ENCODE measurements at regions not wholly inside any gene's neighbourhood (a gene's known extent, or its start where the extent isn't known, plus 50 kb on each side); places are given as distances from the start of the nearest gene placed in this dataset.

GRCh38 chr14:104240434-104241157 lies 102.2 kb downstream of the KIF26A start:
- TF ChIP-seq POLR2A (IDR thresholded peaks at IDR 0.05) (no peak), CTCF (IDR thresholded peaks at IDR 0.05) (no peak)
- H3K27ac ChIP-seq, result no peak overlapping the region
- H3K4me3 ChIP-seq, result no peak overlapping the region
- intact Hi-C loops (cut with DNase I), result no loop called here
- WGBS, 4 donors, result 74 to 91% (median 82%) methylated on average over 12 of the region's 12 CpGs
- no peaks in the 10 kb centered on the region for H3K36me3 ChIP-seq (replicated peaks in 1 of 2)
- peak in 4 of 7 donors; percentile 2 to 41 (median 11) for DNase-seq
- H3K9me3 ChIP-seq (replicated peaks in 1 of 3), result peaks cover 0 to 6% (median 0%) of the 10 kb centered on the region in 3 donors
- no peaks in the 10 kb centered on the region for H3K4me1 ChIP-seq (replicated peaks in 1 of 2)
- no peaks in the 10 kb centered on the region for H3K27me3 ChIP-seq

- TF ChIP-seq POLR2A (IDR thresholded peaks at IDR 0.05) (no peak), CTCF (IDR thresholded peaks at IDR 0.05) (no peak)
- no peaks in the 10 kb centered on the region for H3K27me3 ChIP-seq
- peak overlapping the region in 1 of 5 donors; percentile 39 for H3K27ac ChIP-seq
- no peaks in the 10 kb centered on the region for H3K9me3 ChIP-seq (replicated peaks in 1 of 3)
- intact Hi-C loops (cut with DNase I), result no loop called here
- no peaks in the 10 kb centered on the region for H3K36me3 ChIP-seq (replicated peaks in 1 of 2)
- no peak overlapping the region for H3K4me3 ChIP-seq
- no peaks in the 10 kb centered on the region for H3K4me1 ChIP-seq (replicated peaks in 1 of 2)
- peak in 6 of 7 donors; percentile 10 to 36 (median 19) for DNase-seq
- 49 to 67% (median 57%) methylated on average over 1 of the region's 1 CpG for WGBS, 4 donors
These were observed 104.8 kb downstream of the KIF26A start for GRCh38 chr14:104243200-104243599.

- Histone ChIP-seq H3K27ac (no peak overlapping the region), H3K4me1 (replicated peaks in 1 of 2) (no peaks in the 10 kb centered on the region), H3K4me3 (no peak overlapping the region), H3K9me3 (replicated peaks in 1 of 3) (no peaks in the 10 kb centered on the region), H3K27me3 (no peaks in the 10 kb centered on the region), H3K36me3 (replicated peaks in 1 of 2) (no peaks in the 10 kb centered on the region)
- TF ChIP-seq POLR2A (IDR thresholded peaks at IDR 0.05) (no peak), CTCF (IDR thresholded peaks at IDR 0.05) (no peak)
- intact Hi-C loops (cut with DNase I), result no loop called here
- peak in 5 of 7 donors; percentile 6 to 31 (median 12) for DNase-seq
- 64 to 76% (median 69%) methylated on average over 14 to 23 of the region's 23 CpGs for WGBS, 4 donors
These were observed 106.0 kb downstream of the KIF26A start for GRCh38 chr14:104244221-104245011.

GRCh38 chr14:104245075-104245474 lies 106.7 kb downstream of the KIF26A start:
- Histone ChIP-seq H3K4me1 (replicated peaks in 1 of 2) (no peaks in the 10 kb centered on the region), H3K27me3 (no peaks in the 10 kb centered on the region), H3K9me3 (replicated peaks in 1 of 3) (no peaks in the 10 kb centered on the region), H3K27ac (no peak overlapping the region), H3K36me3 (replicated peaks in 1 of 2) (no peaks in the 10 kb centered on the region), H3K4me3 (no peak overlapping the region)
- intact Hi-C loops (cut with DNase I), result no loop called here
- 83 to 93% (median 91%) methylated on average over 2 to 3 of the region's 3 CpGs for WGBS, 4 donors
- TF ChIP-seq CTCF (IDR thresholded peaks at IDR 0.05) (no peak), POLR2A (IDR thresholded peaks at IDR 0.05) (no peak)
- DNase-seq, result peak in 1 of 7 donors; percentile 13

Data from adrenal gland (tissue), 9 donors.